Motor neuron (in vitro differentiated cells): ENCODE measurements at regions not wholly inside any gene's neighbourhood (a gene's known extent, or its start where the extent isn't known, plus 50 kb on each side); places are given as distances from the start of the nearest gene placed in this dataset.

Experiments
- ATAC-seq, 8 experiments: fragments of 200-7000 bp; cut with Tn5 transposase; replicated peaks in 6 of 8; 2 replicates each; pipeline ENCODE4 v1.8.0; 2021; ENCODE audit warnings: mild to moderate bottlenecking in 8 of 8, moderate library complexity in 8 of 8
- H3K27ac ChIP-seq, 2 donors: fragments of 250-450 bp; sonication (Bioruptor Pico); 2 replicates each; pipeline ENCODE4 v1.9.0; 2021; ENCODE audit warnings: antibody characterized with exemption in 2 of 2, mild to moderate bottlenecking in 2 of 2, moderate library complexity in 1 of 2
- H3K4me1 ChIP-seq, 2 donors: fragments of 250-450 bp; sonication (Bioruptor Pico); replicated peaks in 1 of 2; 2 replicates each; pipeline ENCODE4 v1.6.1; 2021; ENCODE audit warnings: antibody characterized with exemption in 2 of 2, mild to moderate bottlenecking in 2 of 2, moderate library complexity in 1 of 2
- H3K4me3 ChIP-seq, 5 donors: fragments of 250-450 bp; sonication (Bioruptor Pico); 2 replicates each; pipeline ENCODE4 v1.9.0; 2021; ENCODE audit warnings: antibody characterized with exemption in 5 of 5, mild to moderate bottlenecking in 5 of 5, moderate library complexity in 4 of 5
- WGBS, 10 experiments: fragments of 450-650 bp; shearing (Covaris generic); methylation state at CpG; one replicate each; pipeline ENCODE4 v1.0.0; 2022; 5-methylcytosine and 5-hydroxymethylcytosine counted together
- in situ Hi-C, 9 experiments: fragments of 400-800 bp; cut with MboI; loops; one replicate each; pipeline ENCODE4 v1.15.0; 2021; ENCODE audit warnings: low sequenced_read_pairs in 9 of 9, low pct_unique_long_range_greater_than_20kb in 2 of 9; ENCODE audit not compliant: unreplicated experiment in 9 of 9

DNA sequence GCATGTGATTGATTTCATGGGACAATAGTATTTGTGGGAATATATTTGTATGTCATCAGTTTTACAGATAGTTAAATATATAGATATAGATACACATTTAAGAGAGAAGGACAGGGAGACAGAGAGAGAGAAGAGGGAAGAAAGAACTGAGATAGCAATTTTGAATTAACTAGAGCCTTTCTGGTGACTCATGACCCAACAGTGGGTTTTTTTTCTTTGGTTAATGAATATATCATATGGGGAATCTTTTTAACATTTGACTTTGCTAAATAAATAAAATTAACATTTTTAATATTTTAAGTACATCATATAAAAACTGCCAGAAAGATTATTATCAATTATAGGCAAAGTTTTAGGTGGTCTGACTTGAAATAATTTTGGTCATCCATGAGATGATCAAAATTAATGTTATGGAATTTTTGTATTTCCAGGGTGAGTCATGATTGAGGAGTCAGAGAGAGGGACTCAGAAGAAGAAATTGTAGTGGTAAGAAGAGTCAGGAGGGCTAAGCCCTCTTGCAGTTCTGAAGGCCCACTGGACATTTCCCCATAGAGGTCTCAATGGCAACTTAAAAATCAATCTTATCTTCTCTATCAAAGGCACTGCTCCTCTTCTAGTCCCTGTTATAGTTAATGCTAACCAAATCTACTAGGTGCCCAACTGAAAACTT lies 508.1 kb upstream of the MAP3K7 start:
- H3K4me1 ChIP-seq: no peaks in the 10 kb centered on the region
- ATAC-seq: no peak
- H3K27ac ChIP-seq: no peak overlapping the region
- no peak overlapping the region for H3K4me3 ChIP-seq
- in situ Hi-C loops: no loop called here

- in situ Hi-C loops: no loop called here
- no peaks in the 10 kb centered on the region for H3K4me1 ChIP-seq
- ATAC-seq: no peak
- no peak overlapping the region for H3K27ac ChIP-seq
- H3K4me3 ChIP-seq: no peak overlapping the region
Observed at GRCh38 chr6:91094341-91094740, 507.5 kb upstream of the MAP3K7 start.

- Histone ChIP-seq H3K27ac (no peak overlapping the region), H3K4me1 (no peaks in the 10 kb centered on the region), H3K4me3 (no peak overlapping the region)
- WGBS, 10 experiments: 64 to 100% (median 89%) methylated on average over 1 to 2 of the region's 2 CpGs; no CpG with 5 or more reads in 1 of the 10 experiments
- ATAC-seq: no peak
- in situ Hi-C loops: no loop called here
Observed at GRCh38 chr6:91088976-91089375, 502.1 kb upstream of the MAP3K7 start.

DNA sequence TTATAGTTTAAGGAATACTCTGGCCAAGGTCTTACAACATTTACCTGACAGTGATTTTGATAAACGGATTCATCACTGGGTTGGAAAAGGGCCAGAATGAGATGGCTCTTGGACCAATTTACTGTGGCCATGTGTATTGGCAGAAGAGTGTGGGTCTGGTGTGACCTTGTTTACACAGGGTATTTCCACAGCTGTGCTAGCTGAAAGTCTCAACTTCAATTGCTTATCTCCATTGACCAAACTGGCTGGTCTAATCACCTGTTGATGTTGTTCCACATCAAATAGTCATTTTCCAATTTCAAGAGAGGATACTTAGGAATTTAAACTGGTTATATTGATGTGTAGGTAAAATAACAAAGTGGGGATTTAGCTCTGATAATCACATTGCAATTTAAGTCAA lies 501.6 kb upstream of the MAP3K7 start:
- whole genome bisulfite sequencing, 10 experiments: 0 to 100% (median 81%) methylated on average over 1 of the region's 1 CpG; no CpG with 5 or more reads in 4 of the 10 experiments
- no peak for ATAC-seq
- Histone ChIP-seq H3K4me1 (no peaks in the 10 kb centered on the region), H3K4me3 (no peak overlapping the region), H3K27ac (no peak overlapping the region)
- in situ Hi-C loops: no loop called here

DNA sequence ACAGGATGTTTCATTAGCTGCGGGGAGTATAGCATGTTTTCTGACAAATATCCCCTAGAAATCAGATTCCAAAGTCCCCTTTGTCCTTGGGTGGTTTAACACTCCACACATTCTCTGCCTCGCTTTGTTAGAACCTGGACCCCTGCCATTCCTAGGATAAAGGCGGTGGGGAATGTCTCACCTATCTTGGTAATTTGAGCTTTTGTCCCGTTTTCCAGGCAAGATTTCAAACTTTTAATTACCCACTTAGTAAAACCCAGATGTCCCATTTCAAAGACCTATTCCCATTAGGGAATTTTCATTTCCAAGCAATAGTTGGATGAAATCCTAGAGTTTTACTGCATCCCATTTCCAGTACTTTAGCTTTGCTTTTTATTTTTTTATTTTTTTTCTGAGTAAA lies 501.0 kb upstream of the MAP3K7 start:
- in situ Hi-C loops: no loop called here

GRCh38 chr6:91083211-91083610 lies 496.3 kb upstream of the MAP3K7 start:
- H3K4me3 ChIP-seq: no peak overlapping the region
- in situ Hi-C loops: no loop called here
- peaks cover 7 to 12% of the 10 kb centered on the region in 2 donors for H3K4me1 ChIP-seq
- 0 to 80% (median 34%) methylated on average over 3 to 5 of the region's 5 CpGs; no CpG with 5 or more reads in 2 of the 10 experiments for WGBS, 10 experiments
- no peak overlapping the region for H3K27ac ChIP-seq
- peak in 1 of 8 experiments; percentile 10 for ATAC-seq

More for the DNA sequence above, 501.0 kb upstream of the MAP3K7 start:
- Histone ChIP-seq H3K4me3 (no peak overlapping the region), H3K27ac (no peak overlapping the region), H3K4me1 (peaks cover 0 to 3% of the 10 kb centered on the region in 2 donors)
- 0 to 88% (median 70%) methylated on average over 1 to 4 of the region's 4 CpGs; no CpG with 5 or more reads in 2 of the 10 experiments for WGBS, 10 experiments
- no peak for ATAC-seq

GRCh38 chr6:91082311-91082832 lies 495.5 kb upstream of the MAP3K7 start:
- ATAC-seq: peak in 7 of 8 experiments; percentile 51 to 90 (median 65)
- WGBS, 10 experiments: 17 to 100% (median 66%) methylated on average over 1 to 2 of the region's 3 CpGs; no CpG with 5 or more reads in 4 of the 10 experiments

GRCh38 chr6:91081452-91082067 lies 494.7 kb upstream of the MAP3K7 start:
- H3K27ac ChIP-seq: no peak overlapping the region
- in situ Hi-C loops: no loop called here
- 7 to 58% (median 26%) methylated on average over 1 to 6 of the region's 6 CpGs for WGBS, 10 experiments

More at GRCh38 chr6:91082311-91082832, 495.5 kb upstream of the MAP3K7 start:
- no peak overlapping the region for H3K27ac ChIP-seq
- H3K4me3 ChIP-seq: no peak overlapping the region
- in situ Hi-C loops: no loop called here
- H3K4me1 ChIP-seq: peaks cover 7 to 12% of the 10 kb centered on the region in 2 donors

DNA sequence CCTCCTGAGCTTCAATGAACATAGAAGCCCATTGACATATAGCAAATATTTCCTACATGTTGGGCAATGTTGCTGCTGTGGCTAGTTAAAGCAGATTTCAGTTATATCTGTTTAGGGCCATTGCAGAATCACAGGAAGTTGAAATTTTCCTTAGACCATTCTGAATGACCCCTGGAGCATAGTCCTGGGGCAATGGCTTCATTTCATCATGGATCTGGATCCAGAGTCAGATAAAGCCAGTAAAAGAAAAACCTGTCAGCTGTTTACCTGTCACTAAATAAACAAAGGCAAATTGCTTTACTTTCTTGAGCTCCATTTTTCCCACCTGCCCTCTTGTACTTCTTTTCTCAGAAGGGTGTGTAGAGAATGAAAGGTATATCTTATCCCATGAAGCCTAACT lies 494.0 kb upstream of the MAP3K7 start:
- Histone ChIP-seq H3K27ac (no peak overlapping the region), H3K4me3 (no peak overlapping the region), H3K4me1 (peaks cover 12 to 21% of the 10 kb centered on the region in 2 donors)
- no peak for ATAC-seq
- in situ Hi-C loops: no loop called here

More at GRCh38 chr6:91081452-91082067, 494.7 kb upstream of the MAP3K7 start:
- Histone ChIP-seq H3K4me3 (no peak overlapping the region), H3K4me1 (peaks cover 8 to 14% of the 10 kb centered on the region in 2 donors)
- peak; percentile 33 to 85 (median 68) for ATAC-seq

DNA sequence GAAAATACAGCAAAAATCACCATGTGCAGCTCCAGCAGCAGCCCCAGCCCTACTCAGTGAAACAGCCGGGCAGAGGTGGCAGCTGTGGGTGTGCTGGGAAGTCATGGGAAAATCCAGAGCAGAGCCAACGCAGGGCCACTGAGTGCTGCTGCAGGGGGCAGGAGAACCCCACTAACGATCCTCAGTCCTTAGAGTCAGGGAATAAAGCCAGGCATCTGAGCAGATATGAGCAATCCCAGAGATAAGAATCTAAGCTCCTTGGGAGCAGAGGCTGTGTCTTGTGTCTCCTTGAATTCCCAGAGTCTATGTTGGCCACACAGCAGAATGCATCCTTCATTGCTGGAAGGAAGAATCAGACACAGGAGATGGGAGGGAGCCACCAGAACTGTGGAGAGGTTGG lies 493.1 kb upstream of the MAP3K7 start:
- Histone ChIP-seq H3K27ac (no peak overlapping the region), H3K4me1 (peaks cover 13 to 30% of the 10 kb centered on the region in 2 donors), H3K4me3 (no peak overlapping the region)
- 0 to 80% (median 74%) methylated on average over 1 to 2 of the region's 3 CpGs; no CpG with 5 or more reads in 7 of the 10 experiments for WGBS, 10 experiments
- in situ Hi-C loops: no loop called here
- peak in 3 of 8 experiments; percentile 7 to 36 (median 26) for ATAC-seq

DNA sequence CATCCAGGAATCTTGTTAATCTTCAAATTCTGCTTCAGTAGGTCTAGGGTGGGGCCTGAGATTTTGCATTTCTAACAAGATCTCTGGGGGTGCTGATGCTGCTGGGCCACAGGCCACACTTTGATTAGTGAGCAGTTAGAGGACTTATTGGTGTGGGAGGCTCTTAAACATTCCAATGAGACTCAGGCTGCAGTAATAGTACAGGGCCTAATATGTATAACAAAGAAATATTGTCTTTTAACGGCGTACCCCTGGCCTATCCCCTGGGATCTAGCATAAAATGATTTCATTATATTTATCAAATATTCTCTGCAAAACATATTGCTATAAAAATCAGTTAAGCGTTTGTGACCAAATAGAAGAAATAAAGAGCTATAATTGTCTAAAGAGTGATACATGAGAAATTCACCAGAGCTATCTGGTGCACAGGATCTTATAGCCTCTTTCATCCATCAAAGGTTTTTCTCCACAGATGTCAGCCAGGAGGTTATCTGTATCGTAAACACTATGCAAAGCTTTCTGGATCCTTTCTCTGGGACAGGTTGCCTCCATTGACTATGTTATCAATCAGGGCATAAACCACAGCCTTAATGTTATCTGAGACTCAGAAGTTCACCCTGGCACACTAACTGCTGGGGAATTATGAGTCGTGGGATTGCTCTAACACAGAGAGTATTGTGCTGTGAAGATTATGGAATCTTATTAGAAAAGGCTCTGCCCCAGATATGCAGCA lies 488.5 kb upstream of the MAP3K7 start:
- 0 to 69% (median 24%) methylated on average over 1 to 5 of the region's 5 CpGs for WGBS, 10 experiments

GRCh38 chr6:91063362-91063761 lies 476.5 kb upstream of the MAP3K7 start:
- in situ Hi-C loops: no loop called here
- 25 to 100% (median 88%) methylated on average over 1 of the region's 1 CpG for WGBS, 10 experiments
- no peak overlapping the region for H3K27ac ChIP-seq
- H3K4me1 ChIP-seq: no peaks in the 10 kb centered on the region
- no peak for ATAC-seq
- no peak overlapping the region for H3K4me3 ChIP-seq

More for the DNA sequence above, 488.5 kb upstream of the MAP3K7 start:
- Histone ChIP-seq H3K27ac (peak overlapping the region; percentile 12 to 21), H3K4me1 (peaks cover 16 to 33% of the 10 kb centered on the region in 2 donors), H3K4me3 (no peak overlapping the region)
- in situ Hi-C loops: no loop called here
- peak in 7 of 8 experiments; percentile 28 to 93 (median 65) for ATAC-seq

GRCh38 chr6:91057689-91058088 lies 470.8 kb upstream of the MAP3K7 start:
- WGBS, 10 experiments: 0 to 38% methylated on average over 1 of the region's 1 CpG; no CpG with 5 or more reads in 8 of the 10 experiments
- Histone ChIP-seq H3K4me3 (no peak overlapping the region), H3K27ac (no peak overlapping the region), H3K4me1 (no peaks in the 10 kb centered on the region)
- no peak for ATAC-seq
- in situ Hi-C loops: no loop called here
